GM06990 (cell line): ENCODE measurements at regions not wholly inside any gene's neighbourhood (a gene's known extent, or its start where the extent isn't known, plus 50 kb on each side); places are given as distances from the start of the nearest gene placed in this dataset.

Source experiments
- DNase-seq: peaks from one replicate; pipeline ENCODE4 v3.0.0-alpha.2; 2011; ENCODE audit not compliant: insufficient read length; ENCODE audit errors: extremely low read depth
- H3K27me3 ChIP-seq: replicated peaks from 2 replicates; pipeline ENCODE4 v1.6.0; 2011; ENCODE audit warnings: low read length; ENCODE audit not compliant: control insufficient read depth, insufficient read depth
- H3K36me3 ChIP-seq: 2 replicates; pipeline ENCODE4 v1.5.1; 2011; ENCODE audit warnings: low read length; ENCODE audit not compliant: control insufficient read depth, insufficient read depth
- H3K4me3 ChIP-seq: replicated peaks from 2 replicates; pipeline ENCODE4 v1.5.1; 2011; ENCODE audit warnings: low read depth, mild to moderate bottlenecking, control low read depth, low read length
- TF ChIP-seq, protein P1 (sequence below): IDR thresholded peaks from 2 replicates; pipeline ENCODE4 v1.5.1; 2011; ENCODE audit warnings: low read length, control low read depth, mild to moderate bottlenecking, inconsistent platforms; ENCODE audit not compliant: insufficient read depth, poor library complexity, severe bottlenecking

DNA sequence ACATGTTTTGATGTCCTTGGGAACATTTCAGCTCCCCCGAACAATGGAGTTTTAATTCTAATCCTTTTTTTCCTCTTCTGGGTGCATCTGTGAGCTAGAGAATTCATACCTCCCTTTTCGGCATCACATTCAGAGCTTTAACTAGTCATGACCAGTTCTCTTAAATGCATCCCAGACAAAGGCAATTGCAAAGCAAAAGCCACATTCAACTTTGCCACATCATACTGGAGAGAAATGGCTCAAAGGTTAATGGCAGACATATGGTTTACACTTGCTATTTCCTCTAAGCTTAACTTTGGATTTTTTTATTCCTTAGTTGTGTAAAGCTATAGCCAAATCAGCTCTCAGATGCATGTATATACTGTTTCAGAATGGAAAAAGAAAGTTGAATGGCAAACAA lies 153.3 kb downstream of the ESM1 start:
- TF ChIP-seq, protein P1, sequence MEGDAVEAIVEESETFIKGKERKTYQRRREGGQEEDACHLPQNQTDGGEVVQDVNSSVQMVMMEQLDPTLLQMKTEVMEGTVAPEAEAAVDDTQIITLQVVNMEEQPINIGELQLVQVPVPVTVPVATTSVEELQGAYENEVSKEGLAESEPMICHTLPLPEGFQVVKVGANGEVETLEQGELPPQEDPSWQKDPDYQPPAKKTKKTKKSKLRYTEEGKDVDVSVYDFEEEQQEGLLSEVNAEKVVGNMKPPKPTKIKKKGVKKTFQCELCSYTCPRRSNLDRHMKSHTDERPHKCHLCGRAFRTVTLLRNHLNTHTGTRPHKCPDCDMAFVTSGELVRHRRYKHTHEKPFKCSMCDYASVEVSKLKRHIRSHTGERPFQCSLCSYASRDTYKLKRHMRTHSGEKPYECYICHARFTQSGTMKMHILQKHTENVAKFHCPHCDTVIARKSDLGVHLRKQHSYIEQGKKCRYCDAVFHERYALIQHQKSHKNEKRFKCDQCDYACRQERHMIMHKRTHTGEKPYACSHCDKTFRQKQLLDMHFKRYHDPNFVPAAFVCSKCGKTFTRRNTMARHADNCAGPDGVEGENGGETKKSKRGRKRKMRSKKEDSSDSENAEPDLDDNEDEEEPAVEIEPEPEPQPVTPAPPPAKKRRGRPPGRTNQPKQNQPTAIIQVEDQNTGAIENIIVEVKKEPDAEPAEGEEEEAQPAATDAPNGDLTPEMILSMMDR = no peak
- no peak for DNase-seq
- no peak overlapping the region for H3K4me3 ChIP-seq
- H3K27me3 ChIP-seq = no peaks in the 10 kb centered on the region; the same call in 1 of the 2 replicates
- no peaks in the 10 kb centered on the region for H3K36me3 ChIP-seq

DNA sequence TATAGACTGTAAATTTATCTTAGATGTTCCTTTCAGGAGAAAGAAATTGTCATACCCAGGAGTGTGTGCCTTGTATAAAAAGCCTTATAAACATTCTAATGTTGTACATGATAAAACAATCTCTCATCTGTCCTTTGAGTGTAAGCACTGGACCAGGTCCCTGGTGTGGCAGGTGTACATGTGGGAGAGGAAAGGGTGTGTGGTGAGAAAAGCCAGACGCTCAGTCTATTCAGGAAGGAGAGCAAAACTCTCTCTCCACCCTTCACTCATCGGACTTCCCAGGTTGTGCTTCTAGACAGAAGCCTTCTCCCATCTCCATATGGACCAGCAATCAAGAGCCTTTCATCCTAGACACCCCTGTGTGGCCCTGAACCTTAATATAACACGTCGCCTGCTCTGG lies 154.2 kb downstream of the ESM1 start:
- no peak for DNase-seq
- Histone ChIP-seq H3K27me3 (no peaks in the 10 kb centered on the region; the same call in 1 of the 2 replicates), H3K4me3 (no peak overlapping the region), H3K36me3 (no peaks in the 10 kb centered on the region)
- TF ChIP-seq, protein P1 = no peak

DNA sequence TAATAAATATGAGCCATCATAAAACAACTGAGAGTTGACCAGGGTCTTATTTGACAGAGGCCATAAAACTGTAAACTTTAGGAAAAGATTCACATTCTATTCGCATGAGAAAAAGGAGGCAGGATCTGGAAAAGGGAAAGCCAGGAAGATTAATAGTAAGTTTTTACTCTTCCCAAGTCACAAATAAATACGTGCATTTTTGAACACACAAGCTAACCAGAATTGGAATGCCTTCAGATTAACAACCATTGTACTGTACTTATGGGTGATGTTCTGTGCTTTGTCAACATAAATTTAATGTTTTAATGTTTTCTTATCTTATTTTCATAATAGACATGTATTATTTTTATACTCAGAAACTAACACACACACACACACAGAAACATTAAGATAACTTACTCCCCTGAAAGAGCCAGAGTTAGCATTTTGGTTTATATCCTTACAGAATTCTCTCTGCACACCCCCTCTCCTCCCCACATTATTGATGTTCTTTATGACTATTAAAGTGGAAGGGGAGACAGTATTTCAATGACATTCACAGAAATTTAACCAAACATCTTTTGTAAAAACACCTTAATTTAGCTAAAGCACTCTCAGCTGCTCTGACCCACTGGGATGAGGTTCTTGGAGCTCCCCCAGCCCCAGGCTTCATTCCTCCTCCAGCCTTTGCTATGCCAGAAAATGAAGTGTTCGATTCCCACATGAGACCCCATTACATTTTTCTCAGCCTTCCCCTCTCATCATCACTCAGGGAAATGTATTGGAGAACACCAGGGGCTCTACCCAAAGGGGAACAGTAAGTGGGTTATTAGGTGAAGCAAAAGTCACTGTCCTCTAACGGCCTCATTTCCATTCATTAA lies 155.5 kb downstream of the ESM1 start:
- no peaks in the 10 kb centered on the region; the same call in 1 of the 2 replicates for H3K27me3 ChIP-seq
- TF ChIP-seq, protein P1 = no peak
- H3K4me3 ChIP-seq = no peak overlapping the region
- DNase-seq = no peak
- H3K36me3 ChIP-seq = no peaks in the 10 kb centered on the region

- no peaks in the 10 kb centered on the region for H3K36me3 ChIP-seq
- TF ChIP-seq, protein P1 = no peak
- no peak for DNase-seq
- no peaks in the 10 kb centered on the region; the same call in 1 of the 2 replicates for H3K27me3 ChIP-seq
- no peak overlapping the region for H3K4me3 ChIP-seq
Measured at GRCh38 chr5:54829102-54829501, 156.3 kb downstream of the ESM1 start.

DNA sequence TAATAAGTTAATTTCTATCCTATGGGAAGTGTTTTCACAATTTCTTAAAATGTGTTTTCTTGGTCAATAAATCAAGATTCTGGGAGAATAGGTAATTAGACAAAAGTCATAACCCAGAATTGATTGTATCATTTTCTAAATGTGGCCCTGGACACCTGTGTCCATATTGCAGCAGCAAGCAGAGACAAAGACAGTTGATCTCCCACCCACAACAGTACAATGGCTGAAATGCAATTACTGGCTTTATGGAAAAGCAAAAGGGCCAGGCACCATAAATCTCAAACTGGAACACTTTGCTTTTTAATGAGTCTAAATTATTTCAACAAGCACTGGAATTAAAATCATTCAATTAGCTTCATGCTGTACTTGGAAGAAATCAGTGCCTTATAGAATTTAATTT lies 157.2 kb downstream of the ESM1 start:
- H3K36me3 ChIP-seq = no peaks in the 10 kb centered on the region
- H3K4me3 ChIP-seq = no peak overlapping the region
- H3K27me3 ChIP-seq = no peaks in the 10 kb centered on the region; the same call in 1 of the 2 replicates
- TF ChIP-seq, protein P1 = no peak
- no peak for DNase-seq
